Sciatic nerve (tissue), 2 donors: ENCODE measurements at regions not wholly inside any gene's neighbourhood (a gene's known extent, or its start where the extent isn't known, plus 50 kb on each side); places are given as distances from the start of the nearest gene placed in this dataset.

Experiments used
- ATAC-seq: fragments of 200-7000 bp; cut with Tn5 transposase; one replicate; pipeline ENCODE4 v1.9.1; 2020; ENCODE audit warnings: mild to moderate bottlenecking, moderate library complexity
- DNase-seq: peaks from one replicate; pipeline ENCODE4 v3.0.0-alpha.2; 2020; ENCODE audit warnings: low spot score
- intact Hi-C: fragments of 100-400 bp; cut with DNase I; formaldehyde crosslinking; loops from one replicate; pipeline ENCODE4 v1.14.2; 2022
- donor health status: DM: no; HTN: no; CAD: no.
- donor health status: DM: no; HTN: no; CAD: no.

- intact Hi-C loops = no loop called here
- ATAC-seq (no peak), DNase-seq (no peak)
Observed at GRCh38 chr3:182108371-182108770, 396.6 kb downstream of the SOX2 start.

GRCh38 chr3:182111967-182112366, 400.2 kb downstream of the SOX2 start:
- ATAC-seq = no peak
- intact Hi-C loops = no loop called here

GRCh38 chr3:182115328-182116015, 403.7 kb downstream of the SOX2 start:
- DNase-seq (no peak), ATAC-seq (no peak)
- intact Hi-C loops = no loop called here

More at GRCh38 chr3:182111967-182112366, 400.2 kb downstream of the SOX2 start:
- DNase-seq = no peak

- no peak for DNase-seq
- intact Hi-C loops = no loop called here
- ATAC-seq = no peak
Observed at GRCh38 chr3:182116386-182116785, 404.7 kb downstream of the SOX2 start.

GRCh38 chr3:182117131-182117530, 405.4 kb downstream of the SOX2 start:
- ATAC-seq (no peak), DNase-seq (no peak)
- intact Hi-C loops = no loop called here

GRCh38 chr3:182117583-182117982, 405.9 kb downstream of the SOX2 start:
- intact Hi-C loops = no loop called here
- ATAC-seq (no peak), DNase-seq (no peak)

- intact Hi-C loops = no loop called here
- ATAC-seq = no peak
Observed at GRCh38 chr3:182118066-182118465, 406.3 kb downstream of the SOX2 start.

GRCh38 chr3:182121401-182121800, 409.7 kb downstream of the SOX2 start:
- intact Hi-C loops = no loop called here
- ATAC-seq (no peak), DNase-seq (no peak)

More at GRCh38 chr3:182118066-182118465, 406.3 kb downstream of the SOX2 start:
- DNase-seq = no peak

GRCh38 chr3:182122779-182123178, 411.1 kb downstream of the SOX2 start:
- DNase-seq (no peak), ATAC-seq (no peak)
- intact Hi-C loops = no loop called here

- intact Hi-C loops = no loop called here
- DNase-seq = no peak
- no peak for ATAC-seq
Observed at GRCh38 chr3:182124187-182124586, 412.5 kb downstream of the SOX2 start.

- DNase-seq (no peak), ATAC-seq (no peak)
- intact Hi-C loops = no loop called here
Observed at GRCh38 chr3:182124716-182125115, 413.0 kb downstream of the SOX2 start.

GRCh38 chr3:182129740-182130139, 418.0 kb downstream of the SOX2 start:
- ATAC-seq (no peak), DNase-seq (no peak)
- intact Hi-C loops = no loop called here

- DNase-seq (no peak), ATAC-seq (no peak)
- intact Hi-C loops = no loop called here
Observed at GRCh38 chr3:182133752-182134151, 422.0 kb downstream of the SOX2 start.

GRCh38 chr3:182135056-182135455, 423.3 kb downstream of the SOX2 start:
- DNase-seq = no peak
- intact Hi-C loops = no loop called here
- no peak for ATAC-seq

GRCh38 chr3:182136008-182136910, 424.5 kb downstream of the SOX2 start:
- no peak for ATAC-seq
- no peak for DNase-seq
- intact Hi-C loops = no loop called here

- no peak for ATAC-seq
- intact Hi-C loops = no loop called here
- no peak for DNase-seq
Observed at GRCh38 chr3:182138393-182138792, 426.7 kb downstream of the SOX2 start.

- ATAC-seq = no peak
- no peak for DNase-seq
- intact Hi-C loops = no loop called here
Observed at GRCh38 chr3:182139627-182140357, 428.1 kb downstream of the SOX2 start.

- intact Hi-C loops = no loop called here
- DNase-seq = no peak
- no peak for ATAC-seq
Observed at GRCh38 chr3:182142928-182143327, 431.2 kb downstream of the SOX2 start.

- intact Hi-C loops = no loop called here
- no peak for ATAC-seq
Observed at GRCh38 chr3:182143903-182144302, 432.2 kb downstream of the SOX2 start.

GRCh38 chr3:182148360-182148759, 436.6 kb downstream of the SOX2 start:
- intact Hi-C loops = no loop called here
- DNase-seq = no peak
- ATAC-seq = no peak

More at GRCh38 chr3:182143903-182144302, 432.2 kb downstream of the SOX2 start:
- no peak for DNase-seq
